Smooth muscle cell (in vitro differentiated cells): ENCODE measurements at regions not wholly inside any gene's neighbourhood (a gene's known extent, or its start where the extent isn't known, plus 50 kb on each side); places are given as distances from the start of the nearest gene placed in this dataset.

Source experiments
- DNase-seq: peaks from one replicate; lab custom pipeline; 2025; ENCODE audit not compliant: unreplicated experiment; lab: John Stamatoyannopoulos, UW
- H2AFZ ChIP-seq: fragments of 200-600 bp; sonication (generic); 2 replicates; pipeline ENCODE4 v1.6.0; 2016; ENCODE audit warnings: antibody characterized with exemption, low read depth, mild to moderate bottlenecking
- H3F3A ChIP-seq: fragments of 200-600 bp; sonication (generic); 2 replicates; pipeline ENCODE4 v1.6.0; 2017; ENCODE audit warnings: antibody characterized with exemption, low read depth
- H3K27ac ChIP-seq: fragments of 200-600 bp; sonication (generic); 2 replicates; pipeline ENCODE4 v1.5.1; 2016; ENCODE audit warnings: low read depth, mild to moderate bottlenecking
- H3K27me3 ChIP-seq: fragments of 200-600 bp; sonication (generic); 2 replicates; pipeline ENCODE4 v1.6.1; 2016; ENCODE audit warnings: low read depth, mild to moderate bottlenecking
- H3K36me3 ChIP-seq: fragments of 200-600 bp; sonication (generic); 2 replicates; pipeline ENCODE4 v1.5.1; 2016; ENCODE audit warnings: low read depth
- H3K4me1 ChIP-seq: fragments of 200-600 bp; sonication (generic); 2 replicates; pipeline ENCODE4 v1.5.1; 2016; ENCODE audit warnings: low read depth
- H3K4me2 ChIP-seq: fragments of 200-600 bp; sonication (generic); 2 replicates; pipeline ENCODE4 v1.6.0; 2016; ENCODE audit warnings: mild to moderate bottlenecking
- H3K4me3 ChIP-seq: fragments of 200-600 bp; sonication (generic); 2 replicates; pipeline ENCODE4 v1.5.1; 2016; ENCODE audit warnings: mild to moderate bottlenecking
- H3K79me2 ChIP-seq: fragments of 200-600 bp; sonication (generic); 2 replicates; pipeline ENCODE4 v1.6.0; 2016; ENCODE audit warnings: low read depth, mild to moderate bottlenecking
- H3K9ac ChIP-seq: fragments of 200-600 bp; sonication (generic); 2 replicates; pipeline ENCODE4 v1.6.0; 2016; ENCODE audit warnings: low read depth
- H3K9me3 ChIP-seq: fragments of 200-600 bp; sonication (generic); replicated peaks from 2 replicates; pipeline ENCODE4 v1.5.1; 2016; ENCODE audit warnings: low read depth
- H4K20me1 ChIP-seq: fragments of 200-600 bp; sonication (generic); 2 replicates; pipeline ENCODE4 v1.6.0; 2016; ENCODE audit warnings: low read depth
- CTCF ChIP-seq: fragments of 200-600 bp; sonication (generic); IDR thresholded peaks from 2 replicates; pipeline ENCODE4 v1.5.1; 2017; ENCODE audit warnings: borderline replicate concordance, mild to moderate bottlenecking, antibody characterized with exemption; ENCODE audit not compliant: insufficient read depth, poor library complexity, severe bottlenecking
- WGBS: methylation state at CpG from one replicate; pipeline ENCODE4 v1.1.7; 2016; ENCODE audit warnings: low lambda C conversion rate; 5-methylcytosine and 5-hydroxymethylcytosine counted together

- no peak overlapping the region for H2AFZ ChIP-seq
- no peak for TF ChIP-seq CTCF
- no peaks in the 10 kb centered on the region for H3K27me3 ChIP-seq
Measured at GRCh38 chr6:140940251-140940925, 1192.3 kb upstream of the GJE1 start.

GRCh38 chr6:140932909-140933308 is 1199.8 kb upstream of the GJE1 start:
- WGBS, result 96% methylated on average over 2 of the region's 2 CpGs
- DNase-seq, result no peak
- no peaks in the 10 kb centered on the region for H3K27me3 ChIP-seq
- H3K79me2 ChIP-seq, result no peaks in the 10 kb centered on the region
- H3K9ac ChIP-seq, result no peak overlapping the region
- no peaks in the 10 kb centered on the region for H3K4me1 ChIP-seq
- no peaks in the 10 kb centered on the region for H3K9me3 ChIP-seq
- H2AFZ ChIP-seq, result no peak overlapping the region
- TF ChIP-seq CTCF, result no peak
- no peak overlapping the region for H3K4me2 ChIP-seq
- no peak overlapping the region for H3K27ac ChIP-seq
- H3F3A ChIP-seq, result no peaks in the 10 kb centered on the region
- no peaks in the 10 kb centered on the region for H4K20me1 ChIP-seq
- no peak overlapping the region for H3K4me3 ChIP-seq
- H3K36me3 ChIP-seq, result no peaks in the 10 kb centered on the region

More at GRCh38 chr6:140940251-140940925, 1192.3 kb upstream of the GJE1 start:
- H3K4me3 ChIP-seq, result no peak overlapping the region
- 93% methylated on average over 3 of the region's 3 CpGs for WGBS
- H3K4me1 ChIP-seq, result no peaks in the 10 kb centered on the region
- no peak overlapping the region for H3K27ac ChIP-seq
- no peaks in the 10 kb centered on the region for H3F3A ChIP-seq
- no peaks in the 10 kb centered on the region for H3K9me3 ChIP-seq
- no peak overlapping the region for H3K9ac ChIP-seq
- H3K36me3 ChIP-seq, result no peaks in the 10 kb centered on the region
- no peaks in the 10 kb centered on the region for H3K79me2 ChIP-seq
- no peak overlapping the region for H3K4me2 ChIP-seq
- DNase-seq, result no peak
- H4K20me1 ChIP-seq, result no peaks in the 10 kb centered on the region

- no peaks in the 10 kb centered on the region for H3K9me3 ChIP-seq
- peak overlapping the region; percentile 64 for H3K27ac ChIP-seq
- H3F3A ChIP-seq, result no peaks in the 10 kb centered on the region
- H2AFZ ChIP-seq, result peak overlapping the region; percentile 63
- no peaks in the 10 kb centered on the region for H3K79me2 ChIP-seq
- H3K36me3 ChIP-seq, result no peaks in the 10 kb centered on the region
- no peaks in the 10 kb centered on the region for H3K4me1 ChIP-seq
- H3K4me2 ChIP-seq, result peak overlapping the region; percentile 47
- no peak for DNase-seq
- H3K27me3 ChIP-seq, result no peaks in the 10 kb centered on the region
- H4K20me1 ChIP-seq, result no peaks in the 10 kb centered on the region
- TF ChIP-seq CTCF, result no peak
- 25% methylated on average over 1 of the region's 1 CpG for WGBS
- H3K4me3 ChIP-seq, result peak overlapping the region; percentile 19
- H3K9ac ChIP-seq, result no peak overlapping the region
Measured at GRCh38 chr6:140931581-140931980, 1201.1 kb upstream of the GJE1 start.

GRCh38 chr6:140929121-140929520 is 1203.6 kb upstream of the GJE1 start:
- Histone ChIP-seq H3K36me3 (no peaks in the 10 kb centered on the region), H2AFZ (no peak overlapping the region), H3K4me1 (no peaks in the 10 kb centered on the region), H3K4me3 (no peak overlapping the region), H4K20me1 (no peaks in the 10 kb centered on the region), H3K9ac (no peak overlapping the region), H3K27me3 (no peaks in the 10 kb centered on the region), H3F3A (no peaks in the 10 kb centered on the region), H3K4me2 (no peak overlapping the region), H3K79me2 (no peaks in the 10 kb centered on the region), H3K27ac (no peak overlapping the region), H3K9me3 (no peaks in the 10 kb centered on the region)
- TF ChIP-seq CTCF, result no peak
- DNase-seq, result no peak
